Endothelial cell (in vitro differentiated cells): ENCODE measurements at regions not wholly inside any gene's neighbourhood (a gene's known extent, or its start where the extent isn't known, plus 50 kb on each side); places are given as distances from the start of the nearest gene placed in this dataset.
"Not testable (repeated sequence)": the region's sequence is repeated elsewhere in the genome, so short reads cannot be mapped to it uniquely, and the experiment has no call there.

Experiments used
- DNase-seq: peaks from one replicate; pipeline ENCODE4 v3.0.0; 2021; ENCODE audit warnings: low spot score
- H3K27ac Mint-ChIP-seq: one replicate; pipeline ENCODE4 v1.8.0; 2021; ENCODE audit warnings: mixed read lengths, inconsistent platforms; ENCODE audit not compliant: unreplicated experiment
- H3K27me3 Mint-ChIP-seq: one replicate; pipeline ENCODE4 v1.8.0; 2021; ENCODE audit warnings: mild to moderate bottlenecking, moderate library complexity, mixed read lengths, inconsistent platforms; ENCODE audit not compliant: unreplicated experiment
- H3K36me3 Mint-ChIP-seq: one replicate; pipeline ENCODE4 v1.8.0; 2021; ENCODE audit warnings: mild to moderate bottlenecking, low read depth, mixed read lengths, inconsistent platforms; ENCODE audit not compliant: unreplicated experiment
- H3K4me1 Mint-ChIP-seq: one replicate; pipeline ENCODE4 v1.8.0; 2021; ENCODE audit warnings: mild to moderate bottlenecking, mixed read lengths, inconsistent platforms; ENCODE audit not compliant: unreplicated experiment
- H3K4me3 Mint-ChIP-seq: one replicate; pipeline ENCODE4 v1.8.0; 2021; ENCODE audit warnings: mild to moderate bottlenecking, mixed read lengths, inconsistent platforms; ENCODE audit not compliant: unreplicated experiment
- H3K9me3 Mint-ChIP-seq: one replicate; pipeline ENCODE4 v1.8.0; 2021; ENCODE audit warnings: mixed read lengths, inconsistent platforms; ENCODE audit not compliant: unreplicated experiment
- TF ChIP-seq, protein P1 (sequence below): fragments of 200-600 bp; sonication (generic); IDR thresholded peaks from one replicate; pipeline ENCODE4 v1.5.0; 2021; ENCODE audit warnings: antibody characterized with exemption; ENCODE audit not compliant: unreplicated experiment

DNA sequence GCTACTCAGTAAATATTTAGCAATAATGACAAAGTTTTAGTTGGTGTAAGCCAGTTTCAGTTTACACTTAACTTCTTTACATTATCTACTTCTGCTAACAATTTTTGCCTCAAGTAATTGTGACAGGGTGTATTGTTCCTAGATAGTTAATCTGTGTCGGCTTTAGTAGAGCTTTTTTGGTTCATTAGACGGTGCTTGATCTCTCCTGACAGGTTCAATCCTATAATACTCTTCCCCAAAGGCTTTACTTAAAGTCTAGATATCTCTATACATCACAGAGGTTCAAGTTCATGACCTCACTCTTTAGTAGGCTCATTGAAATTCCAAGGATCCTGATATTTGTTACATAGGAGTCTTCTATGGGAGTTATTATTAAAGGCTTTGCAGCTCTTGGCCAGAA is 365.6 kb upstream of the DPPA4 start:
- Mint-ChIP-seq H3K27me3 (no peaks in the 10 kb centered on the region), H3K27ac (no peak overlapping the region), H3K4me1 (no peaks in the 10 kb centered on the region), H3K36me3 (no peaks in the 10 kb centered on the region), H3K4me3 (no peak overlapping the region), H3K9me3 (no peaks in the 10 kb centered on the region)
- no peak for DNase-seq
- TF ChIP-seq, protein P1, sequence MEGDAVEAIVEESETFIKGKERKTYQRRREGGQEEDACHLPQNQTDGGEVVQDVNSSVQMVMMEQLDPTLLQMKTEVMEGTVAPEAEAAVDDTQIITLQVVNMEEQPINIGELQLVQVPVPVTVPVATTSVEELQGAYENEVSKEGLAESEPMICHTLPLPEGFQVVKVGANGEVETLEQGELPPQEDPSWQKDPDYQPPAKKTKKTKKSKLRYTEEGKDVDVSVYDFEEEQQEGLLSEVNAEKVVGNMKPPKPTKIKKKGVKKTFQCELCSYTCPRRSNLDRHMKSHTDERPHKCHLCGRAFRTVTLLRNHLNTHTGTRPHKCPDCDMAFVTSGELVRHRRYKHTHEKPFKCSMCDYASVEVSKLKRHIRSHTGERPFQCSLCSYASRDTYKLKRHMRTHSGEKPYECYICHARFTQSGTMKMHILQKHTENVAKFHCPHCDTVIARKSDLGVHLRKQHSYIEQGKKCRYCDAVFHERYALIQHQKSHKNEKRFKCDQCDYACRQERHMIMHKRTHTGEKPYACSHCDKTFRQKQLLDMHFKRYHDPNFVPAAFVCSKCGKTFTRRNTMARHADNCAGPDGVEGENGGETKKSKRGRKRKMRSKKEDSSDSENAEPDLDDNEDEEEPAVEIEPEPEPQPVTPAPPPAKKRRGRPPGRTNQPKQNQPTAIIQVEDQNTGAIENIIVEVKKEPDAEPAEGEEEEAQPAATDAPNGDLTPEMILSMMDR = no peak

DNA sequence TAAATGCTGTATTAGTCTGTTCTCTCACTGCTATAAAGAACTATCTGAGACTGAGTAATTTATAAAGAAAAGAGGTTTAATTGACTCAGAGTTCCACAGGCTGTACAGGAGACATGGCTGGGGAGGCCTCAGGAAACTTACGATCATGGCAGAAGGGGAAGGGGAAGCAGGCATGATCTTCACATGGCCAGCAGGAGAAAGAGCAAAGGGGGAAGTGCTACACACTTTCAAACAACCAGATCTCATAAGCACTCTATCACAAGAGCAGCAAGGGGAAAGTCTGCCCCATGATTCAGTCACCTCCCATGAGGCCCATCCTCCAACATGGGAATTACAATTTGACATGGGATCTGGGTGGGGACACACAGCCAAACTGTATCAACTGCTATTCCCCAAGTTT is 367.8 kb upstream of the DPPA4 start:
- H3K4me1 Mint-ChIP-seq, H3K27ac Mint-ChIP-seq, H3K36me3 Mint-ChIP-seq, H3K4me3 Mint-ChIP-seq, H3K9me3 Mint-ChIP-seq, DNase-seq, H3K27me3 Mint-ChIP-seq: not testable (repeated sequence)

DNA sequence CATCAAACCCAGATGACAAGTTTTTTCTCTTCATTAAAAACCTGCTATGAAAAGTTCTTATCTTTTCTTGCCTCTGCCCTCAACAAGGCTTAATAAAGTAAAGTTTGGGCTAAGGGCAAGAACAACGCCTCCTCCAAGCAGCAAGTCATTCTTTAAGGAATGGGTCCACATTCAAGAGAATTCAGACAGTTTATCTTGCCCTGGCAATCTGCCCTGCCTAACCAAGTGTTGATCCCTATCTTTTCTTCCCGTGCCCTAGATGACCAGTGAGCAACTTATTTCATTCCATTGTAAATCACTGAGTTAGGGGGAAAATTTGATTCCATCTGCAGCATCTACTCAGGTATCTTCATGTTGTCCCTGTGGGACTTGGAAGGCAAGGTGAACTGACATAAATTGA is 370.3 kb upstream of the DPPA4 start:
- TF ChIP-seq, protein P1 = no peak
- DNase-seq = no peak
- H3K36me3 Mint-ChIP-seq = no peaks in the 10 kb centered on the region
- no peaks in the 10 kb centered on the region for H3K4me1 Mint-ChIP-seq
- H3K9me3 Mint-ChIP-seq = no peaks in the 10 kb centered on the region
- H3K27ac Mint-ChIP-seq = no peak overlapping the region
- H3K27me3 Mint-ChIP-seq = peaks cover 3% of the 10 kb centered on the region
- no peak overlapping the region for H3K4me3 Mint-ChIP-seq

DNA sequence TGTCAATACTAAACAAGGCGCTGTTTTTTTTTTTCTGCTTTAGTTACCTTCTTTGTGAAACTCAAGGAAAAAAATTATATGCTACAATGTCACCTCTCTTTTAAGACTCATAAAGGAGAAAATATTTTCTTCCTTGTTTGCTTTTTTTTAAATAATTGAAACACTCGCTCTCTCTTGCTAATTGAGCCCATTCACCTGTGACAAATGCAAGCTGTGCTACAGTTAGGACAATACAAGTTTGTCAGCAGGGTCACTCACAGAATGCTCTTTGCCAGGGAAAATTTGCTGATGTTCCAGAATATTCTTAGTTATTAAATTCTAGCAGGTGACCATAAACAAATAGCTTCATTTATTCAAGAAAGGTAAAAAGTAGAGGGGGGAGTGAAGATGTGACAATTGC is 375.9 kb upstream of the DPPA4 start:
- peaks cover 3% of the 10 kb centered on the region for H3K27me3 Mint-ChIP-seq
- H3K4me1 Mint-ChIP-seq = no peaks in the 10 kb centered on the region
- TF ChIP-seq, protein P1 = no peak
- H3K36me3 Mint-ChIP-seq = no peaks in the 10 kb centered on the region
- no peaks in the 10 kb centered on the region for H3K9me3 Mint-ChIP-seq
- no peak overlapping the region for H3K27ac Mint-ChIP-seq
- no peak for DNase-seq
- H3K4me3 Mint-ChIP-seq = no peak overlapping the region

DNA sequence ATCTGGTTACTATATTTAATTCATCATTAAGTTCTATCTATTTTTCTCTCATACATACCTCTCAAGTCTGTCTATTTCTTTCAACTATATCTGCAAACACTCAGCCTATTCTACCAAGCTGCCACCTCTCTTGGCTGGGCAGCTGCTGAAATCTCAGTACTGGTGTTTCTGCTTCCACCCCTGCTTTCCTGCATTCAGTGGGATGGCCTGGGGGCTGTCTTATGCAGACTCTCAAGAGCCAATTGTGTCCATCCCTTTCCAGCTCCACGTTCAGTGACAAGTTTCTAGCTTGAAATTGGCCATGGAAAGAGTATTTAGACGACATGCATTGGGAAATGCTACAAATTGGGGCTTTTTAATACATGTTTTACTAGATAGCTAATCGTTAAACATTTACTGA is 378.4 kb upstream of the DPPA4 start:
- no peak overlapping the region for H3K27ac Mint-ChIP-seq
- no peaks in the 10 kb centered on the region for H3K9me3 Mint-ChIP-seq
- TF ChIP-seq, protein P1 = no peak
- H3K4me1 Mint-ChIP-seq = no peaks in the 10 kb centered on the region
- no peaks in the 10 kb centered on the region for H3K36me3 Mint-ChIP-seq
- peaks cover 1% of the 10 kb centered on the region for H3K27me3 Mint-ChIP-seq
- DNase-seq = no peak
- no peak overlapping the region for H3K4me3 Mint-ChIP-seq

DNA sequence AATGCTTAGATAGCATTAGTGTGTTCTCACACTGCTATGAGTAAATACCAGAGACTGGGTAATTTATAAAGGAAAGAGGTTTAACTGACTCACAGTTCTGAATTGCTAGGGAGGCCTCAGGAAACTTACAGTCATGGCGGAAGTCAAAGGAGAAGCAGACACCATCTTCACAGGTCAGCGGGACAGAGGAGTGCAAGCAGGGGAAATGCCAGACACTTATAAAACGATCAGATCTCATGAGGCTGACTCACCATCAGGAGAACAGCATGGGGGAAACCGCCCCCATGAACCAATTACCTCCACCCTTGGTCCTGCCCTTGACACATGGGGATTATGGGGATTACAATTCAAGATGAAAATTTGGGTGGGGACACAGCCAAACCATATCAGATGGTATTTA is 381.5 kb upstream of the DPPA4 start:
- Mint-ChIP-seq H3K27ac (no peak overlapping the region), H3K4me3 (no peak overlapping the region), H3K36me3 (no peaks in the 10 kb centered on the region), H3K4me1 (no peaks in the 10 kb centered on the region), H3K27me3 (no peaks in the 10 kb centered on the region), H3K9me3 (no peaks in the 10 kb centered on the region)
- no peak for DNase-seq
- TF ChIP-seq, protein P1 = no peak
